Mucosa of descending colon (tissue), 3 donors: ENCODE measurements at regions not wholly inside any gene's neighbourhood (a gene's known extent, or its start where the extent isn't known, plus 50 kb on each side); places are given as distances from the start of the nearest gene placed in this dataset.

Experiments used
- ATAC-seq: fragments of 200-7000 bp; cut with Tn5 transposase; one replicate; pipeline ENCODE4 v1.9.1; 2020; ENCODE audit warnings: mild to moderate bottlenecking, moderate library complexity
- DNase-seq, 3 donors: peaks; one replicate each; pipeline ENCODE4 v3.0.0-alpha.2; 2020
- H3K36me3 ChIP-seq: fragments of 200-600 bp; one replicate; pipeline ENCODE4 v1.8.0; 2021; ENCODE audit warnings: low read depth, mild to moderate bottlenecking
- H3K4me1 ChIP-seq: fragments of 200-600 bp; one replicate; pipeline ENCODE4 v1.8.0; 2021; ENCODE audit warnings: low read depth, mild to moderate bottlenecking
- H3K4me3 ChIP-seq: fragments of 200-600 bp; one replicate; pipeline ENCODE4 v1.8.0; 2021; ENCODE audit warnings: mild to moderate bottlenecking
- H3K9me3 ChIP-seq: fragments of 200-600 bp; one replicate; pipeline ENCODE4 v1.8.0; 2021; ENCODE audit warnings: mild to moderate bottlenecking
- intact Hi-C, 2 donors: fragments of 100-400 bp; cut with DNase I in 1 of 2; cut with micrococcal nuclease in 1 of 2; formaldehyde crosslinking; loops; one replicate each; pipeline versions ENCODE4 v1.11.0 to v1.11.1; 2022; cut with DNase I, micrococcal nuclease
- TF ChIP-seq, protein P1 (sequence below): fragments of 200-600 bp; IDR thresholded peaks from one replicate; pipeline ENCODE4 v1.8.0; 2022; ENCODE audit warnings: antibody characterized with exemption, mild to moderate bottlenecking
- donor health status: DM: no; HTN: no; CAD: no; lungs with moderate emphysema.
- donor health status: DM: no; HTN: no; CAD: no.
- donor health status: DM: no; HTN: yes; CAD: no.

DNA sequence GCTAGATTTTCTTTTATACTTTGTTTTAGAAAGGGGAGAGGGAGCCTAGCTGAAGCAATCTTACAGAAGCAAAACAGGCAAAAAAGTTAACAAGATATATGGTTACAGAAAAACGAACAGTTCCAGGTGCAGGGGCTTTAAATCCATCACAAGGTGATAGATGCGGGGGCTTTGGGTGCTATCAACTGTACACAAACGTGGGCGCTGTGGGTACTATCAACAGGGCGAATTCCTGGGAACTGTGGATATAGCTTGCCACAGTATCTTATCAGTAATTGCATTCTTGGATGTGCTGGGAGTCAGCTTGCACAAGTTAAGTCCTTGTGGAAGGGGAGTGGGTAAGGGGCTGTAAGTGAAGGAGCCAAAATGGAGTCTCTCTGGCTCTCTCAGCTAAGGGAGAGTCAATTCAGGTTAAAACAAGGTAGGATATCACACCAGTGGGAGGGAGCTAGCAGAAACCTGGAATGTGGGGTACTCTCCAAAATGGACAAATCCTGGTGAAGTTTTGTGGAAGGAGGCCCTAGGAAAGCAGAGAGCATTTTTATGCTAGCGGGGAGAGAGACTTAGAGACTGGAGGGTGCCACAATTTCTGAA is 325.8 kb upstream of the SPHKAP start:
- no peak for DNase-seq
- H3K4me3 ChIP-seq: no peak overlapping the region
- H3K36me3 ChIP-seq: no peaks in the 10 kb centered on the region
- intact Hi-C loops: no loop called here
- no peak for ATAC-seq
- no peaks in the 10 kb centered on the region for H3K9me3 ChIP-seq
- TF ChIP-seq, protein P1, sequence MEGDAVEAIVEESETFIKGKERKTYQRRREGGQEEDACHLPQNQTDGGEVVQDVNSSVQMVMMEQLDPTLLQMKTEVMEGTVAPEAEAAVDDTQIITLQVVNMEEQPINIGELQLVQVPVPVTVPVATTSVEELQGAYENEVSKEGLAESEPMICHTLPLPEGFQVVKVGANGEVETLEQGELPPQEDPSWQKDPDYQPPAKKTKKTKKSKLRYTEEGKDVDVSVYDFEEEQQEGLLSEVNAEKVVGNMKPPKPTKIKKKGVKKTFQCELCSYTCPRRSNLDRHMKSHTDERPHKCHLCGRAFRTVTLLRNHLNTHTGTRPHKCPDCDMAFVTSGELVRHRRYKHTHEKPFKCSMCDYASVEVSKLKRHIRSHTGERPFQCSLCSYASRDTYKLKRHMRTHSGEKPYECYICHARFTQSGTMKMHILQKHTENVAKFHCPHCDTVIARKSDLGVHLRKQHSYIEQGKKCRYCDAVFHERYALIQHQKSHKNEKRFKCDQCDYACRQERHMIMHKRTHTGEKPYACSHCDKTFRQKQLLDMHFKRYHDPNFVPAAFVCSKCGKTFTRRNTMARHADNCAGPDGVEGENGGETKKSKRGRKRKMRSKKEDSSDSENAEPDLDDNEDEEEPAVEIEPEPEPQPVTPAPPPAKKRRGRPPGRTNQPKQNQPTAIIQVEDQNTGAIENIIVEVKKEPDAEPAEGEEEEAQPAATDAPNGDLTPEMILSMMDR: no peak
- H3K4me1 ChIP-seq: no peaks in the 10 kb centered on the region

DNA sequence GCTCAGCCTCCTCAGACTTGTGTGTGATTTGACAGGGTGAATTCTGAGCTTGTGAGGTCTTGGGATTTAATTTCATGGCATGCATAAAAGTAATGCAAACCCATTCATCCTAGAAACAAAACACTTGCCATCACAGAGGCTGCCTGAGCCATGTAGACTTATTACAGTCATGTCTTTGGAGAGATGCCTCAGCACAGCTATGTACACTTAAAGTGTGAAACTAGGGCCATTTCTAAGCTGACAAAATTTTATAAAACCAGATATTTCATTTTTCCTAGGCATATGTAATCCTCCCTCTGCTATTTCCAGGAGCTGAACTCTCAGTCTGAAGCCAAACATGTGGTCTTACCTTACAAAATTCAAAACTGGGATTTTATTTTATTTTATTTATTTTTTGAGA is 322.2 kb upstream of the SPHKAP start:
- H3K4me3 ChIP-seq: no peak overlapping the region
- TF ChIP-seq, protein P1: no peak
- H3K36me3 ChIP-seq: no peaks in the 10 kb centered on the region
- no peaks in the 10 kb centered on the region for H3K9me3 ChIP-seq
- ATAC-seq (no peak), DNase-seq (no peak)
- intact Hi-C loops: no loop called here
- H3K4me1 ChIP-seq: no peaks in the 10 kb centered on the region

DNA sequence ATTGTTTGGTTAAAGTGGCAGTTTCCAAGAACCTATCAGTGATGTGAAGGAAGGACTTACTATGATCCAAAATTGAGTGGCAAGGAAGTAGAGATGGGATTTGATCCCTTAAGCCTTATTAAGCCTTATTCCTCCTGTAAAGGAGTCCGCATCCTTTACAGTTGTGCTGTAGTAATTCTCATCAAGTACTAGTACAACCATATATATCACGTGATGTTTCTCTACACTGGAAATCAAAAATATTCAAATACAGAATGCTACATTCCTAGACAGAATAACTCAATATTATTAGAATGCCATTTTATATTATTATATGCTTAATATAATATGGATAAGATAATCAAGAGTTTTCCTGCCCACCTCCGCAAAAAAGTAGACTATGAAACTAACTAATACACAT is 312.4 kb upstream of the SPHKAP start:
- Histone ChIP-seq H3K4me3 (no peak overlapping the region), H3K4me1 (no peaks in the 10 kb centered on the region), H3K9me3 (no peaks in the 10 kb centered on the region), H3K36me3 (no peaks in the 10 kb centered on the region)
- ATAC-seq (no peak), DNase-seq (no peak)
- TF ChIP-seq, protein P1: no peak
- intact Hi-C loops: no loop called here

DNA sequence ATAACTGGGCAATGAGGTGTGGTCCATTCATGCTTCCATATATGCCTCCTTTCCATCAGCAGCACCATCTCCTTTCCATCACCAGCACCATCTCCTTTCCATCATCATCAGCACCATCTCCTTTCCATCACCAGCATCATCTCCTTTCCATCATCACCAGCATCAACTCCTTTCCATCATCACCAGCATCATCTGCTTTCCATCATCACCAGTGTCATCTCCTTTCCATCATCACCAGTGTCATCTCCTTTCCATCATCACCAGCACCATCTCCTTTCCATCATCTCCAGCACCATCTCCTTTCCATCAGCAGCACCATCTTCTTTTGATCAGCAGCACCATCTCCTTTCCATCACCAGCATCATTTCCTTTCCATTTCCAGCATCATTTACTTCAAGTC is 297.5 kb upstream of the SPHKAP start:
- Histone ChIP-seq H3K4me3 (no peak overlapping the region), H3K9me3 (no peaks in the 10 kb centered on the region), H3K36me3 (no peaks in the 10 kb centered on the region), H3K4me1 (no peaks in the 10 kb centered on the region)
- intact Hi-C loops: no loop called here
- DNase-seq: no peak
- ATAC-seq: no peak
- TF ChIP-seq, protein P1: no peak

DNA sequence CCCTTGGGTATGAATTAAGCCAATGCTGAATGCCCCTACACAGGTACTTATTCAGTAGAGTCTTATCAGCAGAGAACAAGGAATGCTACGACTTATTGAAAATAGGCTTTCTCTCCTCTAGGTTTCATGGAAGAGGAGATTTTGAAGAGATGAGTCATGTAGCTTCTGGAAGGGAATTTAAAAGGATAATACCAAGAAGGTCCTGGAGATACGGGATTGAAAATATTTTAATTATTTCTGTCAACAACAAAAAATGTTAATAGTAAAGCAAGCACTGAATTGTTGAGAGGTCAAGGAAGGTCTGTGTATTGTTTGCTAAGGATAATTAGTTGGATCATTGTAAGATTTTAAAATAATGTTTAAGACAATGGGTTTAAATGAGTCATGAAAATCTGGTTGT is 293.0 kb upstream of the SPHKAP start:
- Histone ChIP-seq H3K4me1 (no peaks in the 10 kb centered on the region), H3K36me3 (no peaks in the 10 kb centered on the region), H3K9me3 (no peaks in the 10 kb centered on the region), H3K4me3 (no peak overlapping the region)
- DNase-seq (no peak), ATAC-seq (no peak)
- TF ChIP-seq, protein P1: no peak
- intact Hi-C loops: no loop called here

DNA sequence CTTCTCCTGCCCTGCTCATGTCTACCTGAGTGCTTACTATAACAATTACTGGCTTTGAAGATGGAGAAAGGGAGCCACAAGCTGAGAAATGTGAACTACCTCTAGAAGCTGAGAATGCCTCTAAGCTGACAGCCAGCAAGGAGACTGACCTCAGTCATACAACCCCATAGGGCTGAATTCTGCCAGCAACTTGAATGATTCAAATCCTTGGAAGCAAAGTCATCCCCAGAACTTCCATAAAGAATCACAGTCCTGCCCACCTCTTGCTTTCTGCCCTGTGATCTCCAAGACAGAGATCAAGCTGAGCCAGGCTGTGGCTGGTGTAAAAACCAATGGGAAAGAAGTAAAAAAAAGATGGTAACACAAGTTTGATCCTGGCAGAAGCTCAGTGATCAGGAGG is 288.2 kb upstream of the SPHKAP start:
- no peak for ATAC-seq
- intact Hi-C loops: no loop called here
- H3K36me3 ChIP-seq: no peaks in the 10 kb centered on the region
- DNase-seq: no peak
- H3K9me3 ChIP-seq: no peaks in the 10 kb centered on the region
- TF ChIP-seq, protein P1: no peak
- H3K4me3 ChIP-seq: no peak overlapping the region
- no peaks in the 10 kb centered on the region for H3K4me1 ChIP-seq
